GM18508 (cell line): ENCODE measurements at regions not wholly inside any gene's neighbourhood (a gene's known extent, or its start where the extent isn't known, plus 50 kb on each side); places are given as distances from the start of the nearest gene placed in this dataset.

Source experiments
- ATAC-seq: cut with Tn5 transposase; IDR thresholded peaks from one replicate; pipeline ENCODE4 v1.9.1; 2021; ENCODE audit warnings: moderate number of reproducible peaks; ENCODE audit not compliant: insufficient read depth, unreplicated experiment

- no peak for ATAC-seq
Measured at GRCh38 chr14:84670796-84671195, 859.1 kb upstream of the FLRT2 start.

DNA sequence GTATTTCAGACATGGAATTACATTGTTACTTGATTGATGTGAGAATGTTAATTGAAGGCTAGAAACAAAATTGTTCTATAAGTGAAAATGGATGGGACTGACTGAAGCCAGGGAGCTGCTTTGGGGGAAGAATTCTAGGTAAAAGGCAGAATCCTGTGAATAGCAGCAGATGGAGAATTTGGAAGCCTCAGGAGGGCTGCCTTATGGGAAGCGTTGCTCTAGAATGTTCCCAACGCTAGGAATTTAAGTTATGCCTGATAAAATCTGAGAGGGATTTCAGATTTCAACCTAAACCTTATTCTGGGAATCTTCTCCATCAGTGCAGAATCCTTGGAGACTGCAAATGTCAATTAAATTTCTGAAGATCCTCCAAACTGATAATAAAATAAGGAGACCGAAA, 858.2 kb upstream of the FLRT2 start:
- ATAC-seq = no peak

DNA sequence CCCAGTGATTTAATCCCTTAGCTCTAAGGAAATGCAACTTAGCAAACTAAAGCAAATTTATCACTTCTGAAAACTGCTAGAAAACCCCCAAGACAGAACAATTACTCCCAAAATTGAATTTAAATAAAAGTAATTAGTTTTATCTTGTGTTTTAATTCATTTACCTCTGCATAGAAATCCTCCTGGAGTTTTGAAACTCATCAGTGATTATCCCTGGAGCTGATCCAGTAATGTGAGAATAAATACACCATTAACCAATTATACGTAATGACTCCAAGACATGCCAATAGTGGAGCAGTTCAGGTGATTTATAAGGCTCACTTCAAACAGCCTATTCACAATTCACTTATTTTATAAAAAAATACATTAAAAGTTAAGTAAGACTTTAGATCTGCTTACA, 855.3 kb upstream of the FLRT2 start:
- ATAC-seq = no peak

DNA sequence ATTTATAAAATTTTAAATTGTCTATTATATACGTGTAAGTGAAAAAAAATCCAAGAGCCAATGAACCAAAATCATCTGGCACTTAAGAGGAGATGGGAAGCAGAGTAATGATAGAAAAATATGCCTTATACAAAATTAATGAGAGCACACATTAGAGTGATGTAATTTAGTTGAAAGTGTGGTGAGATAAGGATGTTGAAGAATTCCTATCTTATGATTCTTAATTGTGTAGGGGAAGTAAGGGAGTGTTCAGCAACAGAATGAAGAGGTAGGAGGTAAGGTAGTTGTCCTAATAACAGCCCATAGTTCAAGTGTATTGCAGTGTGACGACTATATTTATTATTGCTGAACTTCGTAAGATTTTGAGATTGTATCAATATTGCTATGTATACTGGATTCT, 843.4 kb upstream of the FLRT2 start:
- no peak for ATAC-seq

GRCh38 chr14:84688297-84689025, 841.5 kb upstream of the FLRT2 start:
- no peak for ATAC-seq

- ATAC-seq = no peak
Measured at GRCh38 chr14:84694161-84694560, 835.8 kb upstream of the FLRT2 start.

DNA sequence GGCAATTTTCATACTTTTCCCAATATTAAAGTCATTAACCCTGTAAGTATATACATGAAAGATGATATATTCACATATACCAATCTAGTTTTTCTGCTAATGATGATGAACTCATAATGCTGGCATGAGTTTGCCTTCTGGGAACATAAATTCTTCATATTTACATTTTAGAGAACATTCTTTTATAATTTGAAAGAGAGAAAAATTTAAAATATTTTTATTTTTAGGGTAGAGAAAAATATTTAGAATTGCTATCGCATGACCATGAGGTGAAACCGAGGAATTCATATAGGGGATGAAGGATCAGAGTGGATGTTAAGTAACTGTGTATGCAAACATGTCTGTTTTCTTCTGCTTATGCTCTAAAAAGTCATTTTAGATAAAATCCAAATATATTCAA, 825.3 kb upstream of the FLRT2 start:
- no peak for ATAC-seq

DNA sequence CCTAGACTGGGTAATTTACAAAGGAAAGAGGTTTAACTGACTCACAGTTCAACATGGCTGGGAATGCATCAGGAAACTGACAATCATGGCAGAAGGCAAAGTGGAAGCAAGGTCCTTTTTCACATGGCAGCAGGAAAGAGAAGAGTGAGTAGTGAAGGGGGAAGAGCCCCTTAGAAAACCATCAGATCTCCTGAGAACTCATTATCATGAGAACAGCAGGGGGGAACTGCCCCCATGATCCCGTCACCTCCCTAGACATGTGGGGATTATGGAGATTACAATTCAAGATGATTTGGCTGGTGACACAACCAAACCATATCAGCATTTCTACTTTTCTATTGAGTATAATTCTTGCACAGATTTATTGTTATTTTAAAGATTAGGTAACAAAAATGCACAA, 822.1 kb upstream of the FLRT2 start:
- no peak for ATAC-seq

GRCh38 chr14:84708865-84709264, 821.1 kb upstream of the FLRT2 start:
- ATAC-seq = no peak

GRCh38 chr14:84726471-84726870, 803.5 kb upstream of the FLRT2 start:
- no peak for ATAC-seq

DNA sequence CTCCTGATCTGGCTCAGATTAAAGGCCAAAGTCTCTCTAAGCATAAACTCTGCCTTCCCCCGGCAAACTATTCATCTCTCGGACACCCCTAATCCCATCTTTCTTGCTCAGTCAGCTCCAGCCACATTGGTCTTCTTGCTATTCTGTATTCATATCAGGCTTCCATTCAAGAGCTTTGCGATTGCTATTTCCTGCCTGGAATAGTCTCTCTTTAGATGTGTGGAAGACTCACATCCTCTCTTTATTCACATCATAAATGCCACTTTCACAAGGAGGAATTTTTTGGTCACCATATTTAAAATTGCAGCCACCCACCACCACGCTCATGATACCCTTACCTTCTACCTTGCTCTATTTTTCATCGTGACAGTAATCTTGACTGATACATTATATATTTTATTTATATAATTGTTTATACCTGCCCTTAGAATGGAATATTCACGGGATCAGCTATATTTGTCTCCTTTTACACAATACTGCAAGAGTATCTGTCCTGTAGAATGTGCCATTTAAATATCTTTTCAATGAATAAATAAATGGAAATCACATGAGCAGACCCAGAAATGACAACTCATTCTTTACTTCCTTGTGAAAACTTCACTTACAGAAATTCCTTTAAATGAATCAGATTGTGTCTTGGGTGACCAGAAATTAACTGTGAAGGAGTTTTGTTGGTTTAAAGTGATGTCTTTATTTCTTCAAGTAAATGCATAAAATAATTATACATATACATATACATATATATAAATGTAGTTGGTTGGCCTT, 780.6 kb upstream of the FLRT2 start:
- no peak for ATAC-seq

GRCh38 chr14:84750284-84750683, 779.7 kb upstream of the FLRT2 start:
- no peak for ATAC-seq

DNA sequence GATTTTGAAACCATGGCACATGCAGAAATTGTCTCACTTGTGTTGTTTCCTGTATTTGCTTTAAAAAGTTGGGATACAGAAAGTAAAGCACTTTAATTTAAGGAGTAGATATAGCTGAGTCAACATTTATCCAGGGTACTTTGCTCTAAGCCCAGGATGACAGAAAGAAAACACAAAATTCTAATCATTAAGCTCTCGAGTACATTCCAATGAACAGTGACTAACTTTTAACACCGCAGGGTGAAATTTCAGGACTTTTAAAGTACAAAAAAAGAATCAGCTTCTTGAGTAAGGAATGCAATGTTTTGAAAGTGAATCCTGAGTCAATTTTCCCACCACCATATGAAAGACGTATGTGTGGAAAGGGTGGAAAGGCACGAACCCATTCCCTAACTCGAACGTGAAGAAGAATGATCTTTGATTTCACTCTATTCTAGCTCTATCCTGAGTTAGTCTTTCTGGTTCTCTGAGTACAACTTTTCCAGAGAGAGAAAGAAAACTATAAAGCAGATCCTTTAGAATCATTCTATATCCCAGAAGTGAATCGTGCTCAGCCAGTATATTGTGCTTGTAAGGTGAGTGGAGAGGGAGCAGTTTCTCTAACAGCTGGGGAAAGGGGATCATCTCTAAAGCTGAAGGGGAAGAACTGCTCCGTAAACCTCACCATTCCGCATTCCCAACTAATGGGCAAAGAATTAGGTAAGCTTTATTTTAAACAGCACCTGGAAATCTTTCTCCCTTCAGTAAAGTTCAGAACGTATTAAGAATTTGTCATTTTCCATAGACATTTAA, 779.0 kb upstream of the FLRT2 start:
- ATAC-seq = no peak

GRCh38 chr14:84751745-84752144, 778.2 kb upstream of the FLRT2 start:
- no peak for ATAC-seq

DNA sequence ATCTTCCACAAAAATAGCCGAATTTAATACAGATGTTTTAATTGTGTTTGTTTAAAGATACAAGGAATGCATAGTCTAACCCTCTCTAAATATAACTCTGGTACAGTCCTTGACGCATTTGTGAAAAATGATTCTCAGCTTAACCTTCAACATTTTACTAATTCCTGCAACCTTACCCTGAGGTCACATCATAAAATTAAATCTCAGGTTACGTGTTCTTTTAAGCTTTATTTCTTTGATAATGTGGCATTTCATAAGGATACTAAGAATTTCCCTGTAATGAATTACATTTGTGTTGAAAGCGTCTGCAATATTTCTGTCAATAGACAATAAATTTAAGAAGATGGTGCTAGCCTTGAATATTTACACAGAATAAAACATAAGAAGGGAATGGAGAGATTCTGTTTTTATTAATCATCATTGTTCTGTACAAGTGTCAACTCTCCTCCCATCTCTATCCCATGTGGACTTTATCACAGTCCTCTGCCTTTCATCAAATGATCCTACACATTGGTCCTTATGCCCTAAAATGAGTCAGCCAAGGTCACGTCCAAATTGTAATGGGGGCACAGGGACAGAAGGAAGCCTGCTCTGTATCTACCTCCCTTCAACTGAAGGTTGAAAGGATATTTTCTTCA, 769.3 kb upstream of the FLRT2 start:
- no peak for ATAC-seq

- no peak for ATAC-seq
Measured at GRCh38 chr14:84767434-84767833, 762.5 kb upstream of the FLRT2 start.

DNA sequence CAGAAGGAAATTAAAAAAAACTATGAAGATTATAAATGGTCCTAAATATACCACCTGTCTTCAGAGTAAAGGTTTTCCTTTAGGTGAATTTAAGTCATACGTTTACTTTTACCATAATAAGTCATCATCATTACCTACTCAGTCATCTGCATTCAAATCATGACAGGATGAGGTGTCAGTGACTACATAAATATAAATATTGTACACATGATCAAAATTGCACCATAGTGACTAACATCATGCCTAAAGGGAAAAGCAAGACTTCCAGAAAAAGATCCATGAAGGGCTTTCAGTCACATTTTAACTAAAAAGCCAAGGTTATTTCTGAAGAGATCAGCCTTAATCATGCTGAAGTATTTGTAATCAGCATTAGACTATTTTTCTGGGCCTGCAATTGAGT, 759.9 kb upstream of the FLRT2 start:
- no peak for ATAC-seq

GRCh38 chr14:84777356-84777755, 752.6 kb upstream of the FLRT2 start:
- ATAC-seq = no peak

GRCh38 chr14:84782902-84783301, 747.0 kb upstream of the FLRT2 start:
- ATAC-seq = no peak

- ATAC-seq = no peak
Measured at GRCh38 chr14:84783511-84783910, 746.4 kb upstream of the FLRT2 start.

GRCh38 chr14:84785996-84786395, 743.9 kb upstream of the FLRT2 start:
- ATAC-seq = no peak
